ENCODE measurements at regions not wholly inside any gene's neighbourhood (a gene's known extent, or its start where the extent isn't known, plus 50 kb on each side); places are given as distances from the start of the nearest gene placed in this dataset.

- 8 to 23% (median 11%) methylated on average over 1 of the region's 1 CpG for whole genome bisulfite sequencing, 5 donors
- H3K27me3 ChIP-seq, result no peaks in the 10 kb centered on the region
- no peak for DNase-seq
- H3K4me3 ChIP-seq, result no peak overlapping the region
- no peaks in the 10 kb centered on the region for H3K9me3 ChIP-seq
- intact Hi-C loops (cut with DNase I; ENCODE audit: low total_unique reads), result no loop called here
- no peak overlapping the region for H3K27ac ChIP-seq
- no peaks in the 10 kb centered on the region for H3K36me3 ChIP-seq
- TF ChIP-seq EP300 (IDR thresholded peaks at IDR 0.05), result no peak
- TF ChIP-seq POLR2AphosphoS5 (IDR thresholded peaks at IDR 0.05), result no peak
- TF ChIP-seq POLR2A (IDR thresholded peaks at IDR 0.05), result no peak
- TF ChIP-seq CTCF (IDR thresholded peaks at IDR 0.05), result no peak
- H3K4me1 ChIP-seq, result no peaks in the 10 kb centered on the region
Observed at GRCh38 chr7:86504229-86504628, 139.5 kb upstream of the GRM3 start.

GRCh38 chr7:86499986-86500385 lies 143.7 kb upstream of the GRM3 start:
- no peaks in the 10 kb centered on the region for H3K9me3 ChIP-seq
- DNase-seq, result no peak
- H3K4me3 ChIP-seq, result no peak overlapping the region
- TF ChIP-seq POLR2AphosphoS5 (IDR thresholded peaks at IDR 0.05), result no peak
- no peak overlapping the region for H3K27ac ChIP-seq
- H3K27me3 ChIP-seq, result no peaks in the 10 kb centered on the region
- H3K36me3 ChIP-seq, result no peaks in the 10 kb centered on the region
- intact Hi-C loops (cut with DNase I; ENCODE audit: low total_unique reads), result no loop called here
- 76 to 90% (median 85%) methylated on average over 1 of the region's 1 CpG for WGBS, 5 donors
- H3K4me1 ChIP-seq, result no peaks in the 10 kb centered on the region

- Histone ChIP-seq H3K4me1 (no peaks in the 10 kb centered on the region), H3K27me3 (no peaks in the 10 kb centered on the region), H3K36me3 (no peaks in the 10 kb centered on the region), H3K9me3 (no peaks in the 10 kb centered on the region), H3K4me3 (no peak overlapping the region), H3K27ac (no peak overlapping the region)
- 83 to 90% (median 87%) methylated on average over 3 of the region's 3 CpGs for WGBS, 5 donors
- DNase-seq, result no peak
- intact Hi-C loops (cut with DNase I; ENCODE audit: low total_unique reads), result no loop called here
- TF ChIP-seq POLR2AphosphoS5 (IDR thresholded peaks at IDR 0.05) (no peak), EP300 (IDR thresholded peaks at IDR 0.05) (no peak), CTCF (IDR thresholded peaks at IDR 0.05) (no peak)
Observed at GRCh38 chr7:86485827-86486226, 157.9 kb upstream of the GRM3 start.

- H3K27me3 ChIP-seq, result no peaks in the 10 kb centered on the region
- TF ChIP-seq POLR2AphosphoS5 (IDR thresholded peaks at IDR 0.05), result no peak
- no peak for TF ChIP-seq EP300 (IDR thresholded peaks at IDR 0.05)
- no peak for TF ChIP-seq CTCF (IDR thresholded peaks at IDR 0.05)
- no peak for TF ChIP-seq POLR2A (IDR thresholded peaks at IDR 0.05)
- H3K36me3 ChIP-seq, result no peaks in the 10 kb centered on the region
- WGBS, 5 donors, result 34 to 67% (median 51%) methylated on average over 2 of the region's 2 CpGs
- DNase-seq, result no peak
- H3K4me1 ChIP-seq, result no peaks in the 10 kb centered on the region
- H3K9me3 ChIP-seq, result no peaks in the 10 kb centered on the region
- no peak overlapping the region for H3K27ac ChIP-seq
- H3K4me3 ChIP-seq, result no peak overlapping the region
- intact Hi-C loops (cut with DNase I; ENCODE audit: low total_unique reads), result no loop called here
Observed at GRCh38 chr7:86479144-86479543, 164.6 kb upstream of the GRM3 start.

GRCh38 chr7:86477343-86477935 lies 166.3 kb upstream of the GRM3 start:
- WGBS, 5 donors, result 51 to 74% (median 60%) methylated on average over 2 of the region's 2 CpGs

More at GRCh38 chr7:86477343-86477935, 166.3 kb upstream of the GRM3 start:
- Histone ChIP-seq H3K4me1 (no peaks in the 10 kb centered on the region), H3K9me3 (no peaks in the 10 kb centered on the region), H3K27ac (no peak overlapping the region), H3K36me3 (no peaks in the 10 kb centered on the region), H3K27me3 (no peaks in the 10 kb centered on the region), H3K4me3 (no peak overlapping the region)
- DNase-seq, result no peak
- TF ChIP-seq POLR2A (IDR thresholded peaks at IDR 0.05), result no peak
- TF ChIP-seq EP300 (IDR thresholded peaks at IDR 0.05), result no peak
- TF ChIP-seq POLR2AphosphoS5 (IDR thresholded peaks at IDR 0.05), result no peak
- TF ChIP-seq CTCF (IDR thresholded peaks at IDR 0.05), result no peak
- intact Hi-C loops (cut with DNase I; ENCODE audit: low total_unique reads), result no loop called here
